HUES64 (cell line): ENCODE measurements at regions not wholly inside any gene's neighbourhood (a gene's known extent, or its start where the extent isn't known, plus 50 kb on each side); places are given as distances from the start of the nearest gene placed in this dataset.

Experiments used
- H3K27ac ChIP-seq: 2 replicates; pipeline ENCODE4 v1.7.0; 2013; ENCODE audit warnings: low read depth, low read length, inconsistent platforms
- H3K27me3 ChIP-seq: 2 replicates; pipeline ENCODE4 v1.6.1; 2013; ENCODE audit warnings: mild to moderate bottlenecking, low read length; ENCODE audit not compliant: insufficient read depth
- H3K36me3 ChIP-seq: 2 replicates; pipeline ENCODE4 v1.6.1; 2013; ENCODE audit warnings: mild to moderate bottlenecking, low read length; ENCODE audit not compliant: insufficient read depth
- H3K4me1 ChIP-seq: 2 replicates; pipeline ENCODE4 v1.6.1; 2013; ENCODE audit warnings: mild to moderate bottlenecking, low read length, moderate library complexity; ENCODE audit not compliant: insufficient read depth
- H3K4me3 ChIP-seq: 2 replicates; pipeline ENCODE4 v1.5.1; 2013; ENCODE audit warnings: mild to moderate bottlenecking, low read length, moderate library complexity
- H3K9ac ChIP-seq: 2 replicates; pipeline ENCODE4 v1.6.1; 2013; ENCODE audit warnings: mild to moderate bottlenecking, low read depth, low read length
- H3K9me3 ChIP-seq: 2 replicates; pipeline ENCODE4 v1.6.1; 2013; ENCODE audit warnings: low read depth, low read length; ENCODE audit not compliant: insufficient read depth
- WGBS: fragments of 150-250, 120-280 bp; methylation state at CpG from one replicate; pipeline ENCODE4 v1.1.7; 2013; ENCODE audit warnings: missing lambda C conversion rate; 5-methylcytosine and 5-hydroxymethylcytosine counted together

DNA sequence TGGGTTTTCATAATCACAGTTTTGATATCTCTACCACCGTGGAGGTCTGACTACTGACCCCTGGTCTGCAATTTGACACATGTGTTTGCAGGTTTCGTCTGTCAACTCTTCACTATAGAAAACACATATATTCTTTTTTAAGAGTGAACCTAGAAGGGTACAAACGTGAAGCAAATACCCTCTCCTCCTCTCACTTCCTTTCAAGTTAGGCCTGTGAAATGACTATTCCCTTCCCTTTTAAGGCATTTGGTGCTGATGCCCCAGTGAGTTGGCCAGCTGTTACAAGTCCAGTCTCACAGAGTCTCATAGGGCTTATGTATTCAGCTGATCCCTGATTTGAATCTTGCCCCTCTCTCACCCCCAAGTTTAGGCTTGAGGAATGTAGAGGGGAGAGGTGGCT lies 742.0 kb upstream of the IGFBP3 start:
- Histone ChIP-seq H3K36me3 (no peaks in the 10 kb centered on the region), H3K27ac (no peak overlapping the region), H3K4me1 (no peaks in the 10 kb centered on the region), H3K4me3 (no peak overlapping the region), H3K9me3 (peaks cover 12% of the 10 kb centered on the region), H3K27me3 (no peaks in the 10 kb centered on the region), H3K9ac (no peak overlapping the region)
- WGBS = 77% methylated on average over 3 of the region's 3 CpGs

DNA sequence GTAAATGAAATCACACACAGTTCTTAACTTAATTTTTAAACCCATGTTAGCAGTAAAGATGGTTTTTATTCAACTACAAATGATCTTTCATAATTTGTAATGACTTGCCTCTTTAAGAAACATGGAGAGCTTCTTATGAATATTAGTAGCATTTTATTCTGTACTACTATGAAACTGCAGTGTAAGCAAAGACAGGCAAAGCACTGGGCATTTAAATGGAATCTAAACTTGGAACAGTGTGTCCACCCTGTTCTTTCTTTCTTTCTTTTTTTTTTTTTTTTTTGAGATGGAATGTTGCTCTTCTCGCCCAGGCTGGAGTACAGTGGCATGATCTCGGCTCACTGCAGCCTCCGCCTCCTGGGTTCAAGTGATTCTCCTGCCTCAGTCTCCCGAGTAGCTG lies 740.4 kb upstream of the IGFBP3 start:
- no peak overlapping the region for H3K4me3 ChIP-seq
- H3K9me3 ChIP-seq = peaks cover 12% of the 10 kb centered on the region
- no peaks in the 10 kb centered on the region for H3K36me3 ChIP-seq
- H3K27me3 ChIP-seq = no peaks in the 10 kb centered on the region
- WGBS = 100% methylated on average over 3 of the region's 4 CpGs
- H3K9ac ChIP-seq = no peak overlapping the region
- H3K27ac ChIP-seq = no peak overlapping the region
- no peaks in the 10 kb centered on the region for H3K4me1 ChIP-seq

DNA sequence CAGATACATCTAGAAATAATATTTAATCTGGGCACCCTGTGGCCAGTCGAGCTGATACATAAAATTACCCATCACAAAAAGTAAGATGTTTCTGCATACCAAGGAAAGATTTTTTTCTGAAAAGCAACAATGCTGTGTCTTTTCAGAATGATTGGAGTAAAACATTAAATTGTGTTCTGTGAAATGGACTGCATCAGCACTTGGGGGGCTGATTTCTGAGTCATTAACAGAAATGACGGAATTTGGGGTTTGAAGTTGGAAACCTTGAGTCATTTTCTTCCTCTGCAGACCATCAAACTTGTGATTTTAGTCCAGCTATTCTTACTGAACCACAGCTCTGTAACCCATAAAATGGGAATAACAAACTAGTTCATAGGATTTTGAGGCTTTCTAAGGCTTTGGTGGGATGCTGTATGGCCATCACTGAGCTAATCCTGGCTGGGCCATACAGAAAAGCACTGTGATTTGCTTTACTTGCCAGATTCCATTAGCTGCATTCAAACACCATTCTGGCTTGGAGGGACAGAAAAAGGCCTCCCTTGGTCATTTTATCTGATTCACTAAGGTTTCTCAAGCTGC lies 739.4 kb upstream of the IGFBP3 start:
- 100% methylated on average over 2 of the region's 2 CpGs for WGBS
- H3K4me3 ChIP-seq = no peak overlapping the region
- peaks cover 12% of the 10 kb centered on the region; the same call in 1 of the 2 replicates for H3K9me3 ChIP-seq
- H3K27me3 ChIP-seq = no peaks in the 10 kb centered on the region
- no peaks in the 10 kb centered on the region for H3K4me1 ChIP-seq
- no peak overlapping the region for H3K9ac ChIP-seq
- no peaks in the 10 kb centered on the region for H3K36me3 ChIP-seq
- H3K27ac ChIP-seq = no peak overlapping the region

DNA sequence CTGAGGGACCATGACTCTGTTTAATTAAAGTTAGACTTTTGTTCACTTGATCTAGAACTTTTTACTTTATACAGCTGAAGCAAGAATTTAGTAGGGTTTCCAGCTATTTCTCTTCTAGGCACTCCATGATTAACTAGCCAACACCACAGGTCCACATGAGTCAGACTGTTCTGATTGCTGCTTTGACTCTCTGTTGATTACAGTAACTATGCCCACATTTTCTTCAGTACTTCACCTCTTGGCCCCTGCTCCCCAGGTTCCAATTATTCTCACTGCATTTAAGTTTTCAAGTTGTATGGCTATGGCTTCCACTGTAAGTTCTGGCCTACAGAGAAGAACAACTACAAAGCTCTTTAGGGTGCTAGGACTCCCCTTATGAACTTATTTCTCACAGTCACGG lies 737.2 kb upstream of the IGFBP3 start:
- Histone ChIP-seq H3K9me3 (peaks cover 12% of the 10 kb centered on the region; the same call in 1 of the 2 replicates), H3K4me3 (no peak overlapping the region), H3K27me3 (no peaks in the 10 kb centered on the region), H3K9ac (no peak overlapping the region), H3K4me1 (no peaks in the 10 kb centered on the region), H3K27ac (no peak overlapping the region), H3K36me3 (no peaks in the 10 kb centered on the region)
- 88% methylated on average over 1 of the region's 1 CpG for WGBS

DNA sequence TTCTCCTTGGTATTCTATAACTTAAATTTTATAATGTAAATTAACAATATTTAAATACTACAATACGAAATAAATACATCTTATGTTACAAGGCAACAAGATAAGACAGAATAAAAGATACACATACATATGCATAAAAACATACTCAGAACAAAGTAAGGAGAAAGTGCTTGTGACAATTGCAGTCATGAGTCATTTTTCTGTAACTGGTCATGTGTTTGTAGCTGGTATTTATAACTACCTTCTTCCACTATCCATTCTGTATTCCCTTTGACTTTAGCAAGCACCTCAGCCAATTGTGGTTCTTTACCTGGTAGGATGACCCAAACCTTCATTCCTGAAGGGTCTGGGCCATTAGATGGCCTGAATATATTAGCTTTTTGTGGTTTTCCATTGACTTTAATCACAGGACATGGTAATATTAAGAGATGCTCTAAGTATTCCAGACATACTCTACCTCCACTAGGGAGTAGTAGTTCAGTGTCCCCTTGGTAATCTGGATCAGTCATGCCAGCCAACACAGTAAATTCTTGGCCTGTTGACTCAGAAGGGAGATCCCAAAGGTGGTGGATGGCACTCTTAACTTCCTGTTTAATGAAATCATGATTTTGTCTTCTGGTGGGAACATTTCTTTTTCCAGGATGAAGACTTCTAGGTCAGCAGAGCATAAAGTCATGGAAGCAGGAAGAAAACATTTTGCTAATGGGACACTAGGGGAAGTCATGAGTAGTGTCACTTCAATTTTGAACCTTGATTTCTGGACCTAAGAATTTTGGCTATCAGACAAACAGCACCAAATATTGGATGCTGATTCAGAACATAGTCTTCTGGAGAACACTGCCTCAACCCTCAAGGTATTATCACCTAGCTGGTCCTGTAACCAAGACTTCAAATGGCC lies 733.7 kb upstream of the IGFBP3 start:
- H3K4me3 ChIP-seq = no peak overlapping the region
- whole genome bisulfite sequencing = no CpG with 5 or more reads among the region's 1 CpG
- H3K9me3 ChIP-seq = peaks cover 12% of the 10 kb centered on the region; the same call in 1 of the 2 replicates
- H3K36me3 ChIP-seq = no peaks in the 10 kb centered on the region
- H3K9ac ChIP-seq = no peak overlapping the region
- no peaks in the 10 kb centered on the region for H3K27me3 ChIP-seq
- no peak overlapping the region for H3K27ac ChIP-seq
- H3K4me1 ChIP-seq = no peaks in the 10 kb centered on the region

DNA sequence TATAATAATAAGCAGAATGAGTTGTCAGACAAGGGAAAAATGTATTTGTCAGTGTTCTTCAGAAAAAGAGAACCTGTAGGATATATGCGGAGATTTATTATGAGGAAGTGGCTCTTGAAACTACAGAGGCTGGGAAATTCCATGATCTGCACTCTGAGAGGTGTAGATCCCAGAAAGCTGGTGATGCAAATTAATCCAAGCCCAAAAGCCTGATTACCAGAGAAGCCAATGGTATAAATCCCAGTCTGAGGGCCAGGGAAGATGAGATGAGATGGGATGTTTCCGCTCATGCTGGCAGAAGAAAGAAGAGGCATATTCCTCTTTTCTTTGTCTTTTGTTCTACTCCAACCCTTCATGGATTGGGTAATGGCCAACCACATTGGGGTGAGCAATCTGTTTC lies 732.8 kb upstream of the IGFBP3 start:
- H3K27ac ChIP-seq = no peak overlapping the region
- WGBS = 76% methylated on average over 2 of the region's 2 CpGs
- no peaks in the 10 kb centered on the region for H3K4me1 ChIP-seq
- no peaks in the 10 kb centered on the region for H3K27me3 ChIP-seq
- peaks cover 7% of the 10 kb centered on the region; the same call in 1 of the 2 replicates for H3K9me3 ChIP-seq
- H3K4me3 ChIP-seq = no peak overlapping the region
- no peak overlapping the region for H3K9ac ChIP-seq
- H3K36me3 ChIP-seq = no peaks in the 10 kb centered on the region

DNA sequence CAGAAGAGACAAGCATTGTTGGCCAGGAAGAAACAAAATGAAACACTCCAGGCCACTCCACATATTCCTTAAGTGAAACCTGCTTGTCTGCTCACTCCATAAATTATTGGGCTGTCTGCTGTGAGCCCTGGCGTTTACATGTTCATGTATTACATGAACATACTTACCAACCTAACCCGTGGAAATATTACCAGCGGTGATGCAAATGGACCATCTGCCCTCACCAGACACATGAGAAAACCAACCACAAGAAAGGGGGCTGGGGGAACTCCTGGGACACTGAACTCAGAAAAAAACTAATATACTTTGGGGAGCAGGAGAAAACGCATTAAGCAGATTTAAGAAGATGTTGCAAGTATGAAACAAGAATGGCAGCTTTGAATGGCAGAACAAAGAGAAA lies 731.2 kb upstream of the IGFBP3 start:
- no peak overlapping the region for H3K27ac ChIP-seq
- 91% methylated on average over 4 of the region's 4 CpGs for WGBS
- peaks cover 6% of the 10 kb centered on the region for H3K9me3 ChIP-seq
- no peak overlapping the region for H3K9ac ChIP-seq
- no peaks in the 10 kb centered on the region for H3K27me3 ChIP-seq
- H3K36me3 ChIP-seq = no peaks in the 10 kb centered on the region
- no peaks in the 10 kb centered on the region for H3K4me1 ChIP-seq
- no peak overlapping the region for H3K4me3 ChIP-seq

DNA sequence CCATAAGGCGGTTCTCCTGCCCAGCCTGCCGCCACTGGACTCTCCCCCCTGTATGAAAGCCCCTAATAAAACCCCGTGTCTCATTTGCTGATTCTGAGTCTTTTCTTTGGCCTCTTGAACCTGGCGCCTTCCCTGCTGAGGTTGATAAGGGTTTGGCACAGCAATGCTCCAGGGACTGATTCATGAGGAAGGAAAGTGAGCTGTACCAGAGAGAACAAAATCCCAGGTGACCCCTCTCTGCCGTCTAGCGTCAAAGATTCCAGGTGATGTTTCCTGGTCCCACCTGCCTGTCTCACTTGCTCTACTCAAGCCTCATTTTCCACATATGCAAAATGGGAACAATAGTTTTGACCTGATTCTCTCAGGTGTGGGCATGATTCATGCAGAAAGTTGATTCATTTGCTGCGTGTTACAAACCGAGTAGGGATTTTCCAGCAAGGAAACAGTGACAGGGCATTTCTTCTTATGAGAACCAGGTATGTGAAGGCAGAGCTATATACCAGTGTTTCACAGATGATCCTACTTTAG lies 730.6 kb upstream of the IGFBP3 start:
- Histone ChIP-seq H3K27me3 (no peaks in the 10 kb centered on the region), H3K27ac (no peak overlapping the region), H3K9ac (no peak overlapping the region), H3K36me3 (no peaks in the 10 kb centered on the region), H3K4me1 (no peaks in the 10 kb centered on the region), H3K9me3 (peaks cover 6% of the 10 kb centered on the region), H3K4me3 (no peak overlapping the region)
- WGBS = 96% methylated on average over 8 of the region's 8 CpGs

DNA sequence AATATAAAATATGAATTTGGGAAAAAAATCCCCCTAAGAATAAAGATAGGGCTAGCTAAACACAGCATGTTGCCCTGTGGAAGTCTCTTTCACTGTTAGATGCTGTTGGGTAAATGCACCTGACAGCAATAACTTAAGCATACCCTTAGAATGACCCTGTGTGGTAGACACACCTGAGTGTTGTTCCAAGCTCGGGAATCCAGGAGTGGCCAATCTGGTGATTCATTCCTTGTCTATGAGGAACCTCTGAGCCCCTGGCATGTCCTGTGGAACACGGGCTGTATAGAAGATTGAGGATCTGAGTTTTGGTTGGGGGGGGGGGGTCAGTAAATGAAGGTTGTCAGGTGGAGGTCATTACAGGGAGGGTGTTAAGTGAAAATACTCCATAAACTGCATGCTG lies 730.0 kb upstream of the IGFBP3 start:
- Histone ChIP-seq H3K9me3 (peaks cover 6% of the 10 kb centered on the region), H3K4me1 (peaks cover 4% of the 10 kb centered on the region; the same call in 1 of the 2 replicates), H3K36me3 (no peaks in the 10 kb centered on the region), H3K27ac (no peak overlapping the region), H3K9ac (no peak overlapping the region), H3K4me3 (no peak overlapping the region), H3K27me3 (no peaks in the 10 kb centered on the region)
- whole genome bisulfite sequencing = 86% methylated on average over 2 of the region's 2 CpGs

DNA sequence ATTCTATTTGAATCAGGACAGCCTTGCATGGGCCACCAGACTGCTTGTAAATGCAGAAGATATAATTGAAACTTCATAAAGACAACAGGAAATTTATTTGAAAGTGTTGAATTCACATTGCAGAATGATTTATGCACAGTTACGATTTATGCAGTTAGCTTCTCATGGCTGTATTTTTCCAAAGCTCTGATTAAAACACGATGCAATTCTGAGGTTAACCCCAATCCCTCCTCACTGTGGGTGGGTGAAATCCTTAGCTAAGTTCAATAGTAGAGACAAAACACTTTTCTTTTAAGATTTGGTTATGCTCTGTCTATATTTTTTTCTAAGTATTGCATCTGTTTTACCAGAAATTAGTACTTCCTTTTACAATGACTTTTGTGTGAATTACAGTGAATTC lies 728.8 kb upstream of the IGFBP3 start:
- H3K4me3 ChIP-seq = no peak overlapping the region
- no peak overlapping the region for H3K9ac ChIP-seq
- no peaks in the 10 kb centered on the region for H3K27me3 ChIP-seq
- no peak overlapping the region for H3K27ac ChIP-seq
- peaks cover 12% of the 10 kb centered on the region; the same call in 1 of the 2 replicates for H3K4me1 ChIP-seq
- WGBS = 94% methylated on average over 1 of the region's 2 CpGs
- no peaks in the 10 kb centered on the region for H3K36me3 ChIP-seq
- H3K9me3 ChIP-seq = peaks cover 6% of the 10 kb centered on the region
